ENCODE measurements at regions not wholly inside any gene's neighbourhood (a gene's known extent, or its start where the extent isn't known, plus 50 kb on each side); places are given as distances from the start of the nearest gene placed in this dataset.

- no peak overlapping the region for H3K4me3 ChIP-seq (ENCODE audit: low read depth, low read length)
- no peak for DNase-seq (ENCODE audit: low read depth)
- no peak for TF ChIP-seq CTCF (IDR thresholded peaks at IDR 0.05; ENCODE audit: control insufficient read depth, extremely low read depth, insufficient read depth)
Observed at GRCh38 chr7:145088111-145088745, 252.4 kb upstream of the TPK1 start.

- no peak for DNase-seq (ENCODE audit: low read depth)
- H3K4me3 ChIP-seq (ENCODE audit: low read depth, low read length), result no peak overlapping the region
- no peak for TF ChIP-seq CTCF (IDR thresholded peaks at IDR 0.05; ENCODE audit: control insufficient read depth, extremely low read depth, insufficient read depth)
Observed at GRCh38 chr7:145082366-145083161, 246.7 kb upstream of the TPK1 start.

- no peak for DNase-seq (ENCODE audit: low read depth)
- no peak for TF ChIP-seq CTCF (IDR thresholded peaks at IDR 0.05; ENCODE audit: control insufficient read depth, extremely low read depth, insufficient read depth)
- no peak overlapping the region for H3K4me3 ChIP-seq (ENCODE audit: low read depth, low read length)
Observed at GRCh38 chr7:145065473-145065872, 229.6 kb upstream of the TPK1 start.

GRCh38 chr7:145064114-145064513 is 228.3 kb upstream of the TPK1 start:
- DNase-seq (ENCODE audit: low read depth), result no peak
- no peak for TF ChIP-seq CTCF (IDR thresholded peaks at IDR 0.05; ENCODE audit: control insufficient read depth, extremely low read depth, insufficient read depth)
- H3K4me3 ChIP-seq (ENCODE audit: low read depth, low read length), result no peak overlapping the region

GRCh38 chr7:145053781-145054180 is 217.9 kb upstream of the TPK1 start:
- TF ChIP-seq CTCF (IDR thresholded peaks at IDR 0.05; ENCODE audit: control insufficient read depth, extremely low read depth, insufficient read depth), result no peak
- no peak overlapping the region for H3K4me3 ChIP-seq (ENCODE audit: low read depth, low read length)
- no peak for DNase-seq (ENCODE audit: low read depth)

GRCh38 chr7:145050415-145050814 is 214.6 kb upstream of the TPK1 start:
- DNase-seq (ENCODE audit: low read depth), result no peak
- TF ChIP-seq CTCF (IDR thresholded peaks at IDR 0.05; ENCODE audit: control insufficient read depth, extremely low read depth, insufficient read depth), result no peak
- H3K4me3 ChIP-seq (ENCODE audit: low read depth, low read length), result no peak overlapping the region
